NT2/D1 (cell line): ENCODE measurements at regions not wholly inside any gene's neighbourhood (a gene's known extent, or its start where the extent isn't known, plus 50 kb on each side); places are given as distances from the start of the nearest gene placed in this dataset.

Experiments used
- SUZ12 ChIP-seq: IDR thresholded peaks from 2 replicates; pipeline ENCODE4 v1.6.1; 2011; ENCODE audit not compliant: insufficient read length, insufficient read depth; ENCODE audit errors: extremely low read depth
- YY1 ChIP-seq: IDR thresholded peaks from 2 replicates; pipeline ENCODE4 v1.6.1; 2011; ENCODE audit not compliant: insufficient read length, insufficient read depth
- ZNF274 ChIP-seq: IDR thresholded peaks from 2 replicates; pipeline ENCODE4 v1.6.1; 2011; ENCODE audit warnings: mild to moderate bottlenecking, low read depth, low read length

GRCh38 chr20:40168981-40169620 lies 519.9 kb downstream of the MAFB start:
- TF ChIP-seq YY1 (no peak), ZNF274 (no peak), SUZ12 (no peak)
